ENCODE measurements at regions not wholly inside any gene's neighbourhood (a gene's known extent, or its start where the extent isn't known, plus 50 kb on each side); places are given as distances from the start of the nearest gene placed in this dataset.

GRCh38 chr3:18810306-18810661 lies 338.0 kb upstream of the KCNH8 start:
- TF ChIP-seq TCF12 (IDR thresholded peaks at IDR 0.05; ENCODE audit: low read depth): no peak
- TF ChIP-seq RAD21 (IDR thresholded peaks at IDR 0.05; ENCODE audit: low read depth): no peak
- no peak for TF ChIP-seq CEBPB (IDR thresholded peaks at IDR 0.05)
- no peak for TF ChIP-seq EP300 (IDR thresholded peaks at IDR 0.05; ENCODE audit: borderline replicate concordance)
- TF ChIP-seq TAF1 (IDR thresholded peaks at IDR 0.05; ENCODE audit: low read depth): no peak
- TF ChIP-seq NFIC (IDR thresholded peaks at IDR 0.05): no peak
- TF ChIP-seq EGR1 (IDR thresholded peaks at IDR 0.05): no peak
- TF ChIP-seq CREB1 (IDR thresholded peaks at IDR 0.05; ENCODE audit: low read depth): no peak
- no peak for TF ChIP-seq TEAD4 (IDR thresholded peaks at IDR 0.05)

DNA sequence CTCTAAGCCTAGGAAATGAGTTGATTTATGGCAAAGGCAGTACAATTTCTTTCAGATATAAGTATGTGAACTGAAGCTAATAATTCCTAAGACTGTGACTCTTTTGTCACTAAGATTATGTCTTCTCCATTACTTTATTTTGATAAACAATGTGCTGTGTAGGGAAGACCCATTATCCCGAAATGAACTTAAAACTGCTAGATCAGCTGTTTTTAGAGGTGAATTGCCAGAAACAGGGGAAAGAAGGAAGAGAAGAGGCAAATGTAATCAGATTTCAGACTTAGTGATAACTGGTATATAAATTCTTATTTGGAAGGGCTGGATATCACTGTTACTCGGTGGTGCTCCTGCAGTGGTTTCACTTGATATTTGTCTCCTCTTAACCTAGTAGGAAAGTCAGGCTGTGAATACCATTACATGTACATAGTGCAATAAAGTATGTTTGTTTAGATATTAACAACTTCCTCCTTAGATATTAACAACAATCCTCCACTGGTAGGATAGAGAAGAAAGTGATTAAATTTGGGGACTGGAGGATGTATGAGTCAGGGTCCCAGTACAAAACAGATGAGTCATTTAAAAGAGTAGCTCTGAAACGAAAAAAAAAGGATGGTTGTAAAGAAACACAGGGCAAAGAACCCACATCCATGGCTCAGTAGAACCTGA lies 338.5 kb upstream of the KCNH8 start:
- TF ChIP-seq TEAD4 (IDR thresholded peaks at IDR 0.05) (no peak), ZBTB7A (IDR thresholded peaks at IDR 0.05; ENCODE audit: low read depth) (no peak), EGR1 (IDR thresholded peaks at IDR 0.05) (no peak), EP300 (IDR thresholded peaks at IDR 0.05; ENCODE audit: borderline replicate concordance) (no peak), REST (IDR thresholded peaks at IDR 0.05; ENCODE audit: low read depth) (no peak), NFIC (IDR thresholded peaks at IDR 0.05) (no peak), FOXM1 (IDR thresholded peaks at IDR 0.05; ENCODE audit: borderline replicate concordance, low read depth) (no peak), TAF1 (IDR thresholded peaks at IDR 0.05; ENCODE audit: low read depth) (no peak), RAD21 (IDR thresholded peaks at IDR 0.05; ENCODE audit: low read depth) (no peak), CEBPB (IDR thresholded peaks at IDR 0.05) (no peak), YY1 (IDR thresholded peaks at IDR 0.05; ENCODE audit: low read depth) (no peak), TCF12 (IDR thresholded peaks at IDR 0.05; ENCODE audit: low read depth) (no peak), CREB1 (IDR thresholded peaks at IDR 0.05; ENCODE audit: low read depth) (no peak)
- TF ChIP-seq, protein P1, sequence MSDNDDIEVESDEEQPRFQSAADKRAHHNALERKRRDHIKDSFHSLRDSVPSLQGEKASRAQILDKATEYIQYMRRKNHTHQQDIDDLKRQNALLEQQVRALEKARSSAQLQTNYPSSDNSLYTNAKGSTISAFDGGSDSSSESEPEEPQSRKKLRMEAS (IDR thresholded peaks at IDR 0.05): no peak
- TF ChIP-seq, protein P2, sequence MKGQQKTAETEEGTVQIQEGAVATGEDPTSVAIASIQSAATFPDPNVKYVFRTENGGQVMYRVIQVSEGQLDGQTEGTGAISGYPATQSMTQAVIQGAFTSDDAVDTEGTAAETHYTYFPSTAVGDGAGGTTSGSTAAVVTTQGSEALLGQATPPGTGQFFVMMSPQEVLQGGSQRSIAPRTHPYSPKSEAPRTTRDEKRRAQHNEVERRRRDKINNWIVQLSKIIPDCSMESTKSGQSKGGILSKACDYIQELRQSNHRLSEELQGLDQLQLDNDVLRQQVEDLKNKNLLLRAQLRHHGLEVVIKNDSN (IDR thresholded peaks at IDR 0.05): no peak

GRCh38 chr3:18808429-18808828 lies 339.9 kb upstream of the KCNH8 start:
- TF ChIP-seq CREB1 (IDR thresholded peaks at IDR 0.05; ENCODE audit: low read depth) (no peak), ZBTB7A (IDR thresholded peaks at IDR 0.05; ENCODE audit: low read depth) (no peak), YY1 (IDR thresholded peaks at IDR 0.05; ENCODE audit: low read depth) (no peak)

- TF ChIP-seq TAF1 (IDR thresholded peaks at IDR 0.05; ENCODE audit: low read depth) (no peak), RAD21 (IDR thresholded peaks at IDR 0.05; ENCODE audit: low read depth) (no peak), ZBTB7A (IDR thresholded peaks at IDR 0.05; ENCODE audit: low read depth) (no peak), EGR1 (IDR thresholded peaks at IDR 0.05) (no peak), REST (IDR thresholded peaks at IDR 0.05; ENCODE audit: low read depth) (no peak), FOXM1 (IDR thresholded peaks at IDR 0.05; ENCODE audit: borderline replicate concordance, low read depth) (no peak), YY1 (IDR thresholded peaks at IDR 0.05; ENCODE audit: low read depth) (no peak), CEBPB (IDR thresholded peaks at IDR 0.05) (no peak), CREB1 (IDR thresholded peaks at IDR 0.05; ENCODE audit: low read depth) (no peak), EP300 (IDR thresholded peaks at IDR 0.05; ENCODE audit: borderline replicate concordance) (no peak)
- TF ChIP-seq, protein P2 (IDR thresholded peaks at IDR 0.05): no peak
Measured at GRCh38 chr3:18807593-18807992, 340.7 kb upstream of the KCNH8 start.

DNA sequence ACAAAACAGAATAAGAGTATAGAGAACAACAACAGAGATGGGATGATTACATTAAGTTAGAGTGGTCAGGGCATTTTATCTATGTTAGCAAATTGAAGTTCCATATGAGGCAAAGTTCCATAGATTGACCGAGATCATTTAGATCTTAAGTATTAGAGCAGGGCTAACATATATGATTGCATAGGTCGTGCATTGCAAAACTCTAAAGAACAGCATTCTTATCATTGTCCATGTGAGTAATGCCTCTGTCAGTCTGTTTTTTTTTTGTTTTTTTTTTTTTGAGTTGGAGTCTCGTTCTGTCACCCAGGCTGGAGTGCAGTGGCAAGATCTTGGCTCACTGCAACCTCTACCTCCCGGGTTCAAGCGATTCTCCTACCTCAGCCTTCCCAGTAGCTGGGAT lies 341.7 kb upstream of the KCNH8 start:
- TF ChIP-seq RAD21 (IDR thresholded peaks at IDR 0.05; ENCODE audit: low read depth): no peak
- TF ChIP-seq YY1 (IDR thresholded peaks at IDR 0.05; ENCODE audit: low read depth): no peak

DNA sequence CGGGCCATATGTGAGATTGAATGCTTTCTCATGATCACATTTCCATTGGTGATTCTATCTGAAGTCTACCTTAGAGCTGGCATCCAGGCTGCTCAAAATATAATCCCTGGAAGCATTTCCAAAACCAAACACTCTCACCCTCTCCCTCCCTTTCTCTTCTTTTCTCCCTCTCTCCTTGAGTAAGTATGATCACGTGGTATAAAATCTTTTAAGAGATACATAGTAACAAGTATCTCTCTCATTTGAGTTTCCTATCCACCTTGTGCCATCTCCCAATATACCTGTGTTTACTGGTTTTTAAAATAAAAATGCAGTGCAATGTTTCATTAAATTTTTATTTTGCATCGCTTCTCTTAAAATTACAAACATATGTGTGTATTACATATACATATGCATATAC lies 350.9 kb upstream of the KCNH8 start:
- no peak for TF ChIP-seq TEAD4 (IDR thresholded peaks at IDR 0.05)
- TF ChIP-seq FOXM1 (IDR thresholded peaks at IDR 0.05; ENCODE audit: borderline replicate concordance, low read depth): no peak
- TF ChIP-seq ZBTB7A (IDR thresholded peaks at IDR 0.05; ENCODE audit: low read depth): no peak
- no peak for TF ChIP-seq EP300 (IDR thresholded peaks at IDR 0.05; ENCODE audit: borderline replicate concordance)
- no peak for TF ChIP-seq REST (IDR thresholded peaks at IDR 0.05; ENCODE audit: low read depth)
- TF ChIP-seq, protein P2 (IDR thresholded peaks at IDR 0.05): no peak
- no peak for TF ChIP-seq NFIC (IDR thresholded peaks at IDR 0.05)
- TF ChIP-seq EGR1 (IDR thresholded peaks at IDR 0.05): no peak
- no peak for TF ChIP-seq TAF1 (IDR thresholded peaks at IDR 0.05; ENCODE audit: low read depth)
- TF ChIP-seq CEBPB (IDR thresholded peaks at IDR 0.05): no peak
- TF ChIP-seq RAD21 (IDR thresholded peaks at IDR 0.05; ENCODE audit: low read depth): no peak
- TF ChIP-seq, protein P1 (IDR thresholded peaks at IDR 0.05): no peak
- no peak for TF ChIP-seq CREB1 (IDR thresholded peaks at IDR 0.05; ENCODE audit: low read depth)
- no peak for TF ChIP-seq YY1 (IDR thresholded peaks at IDR 0.05; ENCODE audit: low read depth)
- TF ChIP-seq TCF12 (IDR thresholded peaks at IDR 0.05; ENCODE audit: low read depth): no peak

Measured in Ishikawa (cell line).